Smooth muscle cell (in vitro differentiated cells): ENCODE measurements at regions not wholly inside any gene's neighbourhood (a gene's known extent, or its start where the extent isn't known, plus 50 kb on each side); places are given as distances from the start of the nearest gene placed in this dataset.

Experiments used
- DNase-seq: peaks from one replicate; lab custom pipeline; 2025; ENCODE audit not compliant: unreplicated experiment; lab: John Stamatoyannopoulos, UW
- H2AFZ ChIP-seq: fragments of 200-600 bp; sonication (generic); 2 replicates; pipeline ENCODE4 v1.6.0; 2016; ENCODE audit warnings: antibody characterized with exemption, low read depth, mild to moderate bottlenecking
- H3F3A ChIP-seq: fragments of 200-600 bp; sonication (generic); 2 replicates; pipeline ENCODE4 v1.6.0; 2017; ENCODE audit warnings: antibody characterized with exemption, low read depth
- H3K27ac ChIP-seq: fragments of 200-600 bp; sonication (generic); 2 replicates; pipeline ENCODE4 v1.5.1; 2016; ENCODE audit warnings: low read depth, mild to moderate bottlenecking
- H3K27me3 ChIP-seq: fragments of 200-600 bp; sonication (generic); 2 replicates; pipeline ENCODE4 v1.6.1; 2016; ENCODE audit warnings: low read depth, mild to moderate bottlenecking
- H3K36me3 ChIP-seq: fragments of 200-600 bp; sonication (generic); 2 replicates; pipeline ENCODE4 v1.5.1; 2016; ENCODE audit warnings: low read depth
- H3K4me1 ChIP-seq: fragments of 200-600 bp; sonication (generic); 2 replicates; pipeline ENCODE4 v1.5.1; 2016; ENCODE audit warnings: low read depth
- H3K4me2 ChIP-seq: fragments of 200-600 bp; sonication (generic); 2 replicates; pipeline ENCODE4 v1.6.0; 2016; ENCODE audit warnings: mild to moderate bottlenecking
- H3K4me3 ChIP-seq: fragments of 200-600 bp; sonication (generic); 2 replicates; pipeline ENCODE4 v1.5.1; 2016; ENCODE audit warnings: mild to moderate bottlenecking
- H3K79me2 ChIP-seq: fragments of 200-600 bp; sonication (generic); 2 replicates; pipeline ENCODE4 v1.6.0; 2016; ENCODE audit warnings: low read depth, mild to moderate bottlenecking
- H3K9ac ChIP-seq: fragments of 200-600 bp; sonication (generic); 2 replicates; pipeline ENCODE4 v1.6.0; 2016; ENCODE audit warnings: low read depth
- H3K9me3 ChIP-seq: fragments of 200-600 bp; sonication (generic); replicated peaks from 2 replicates; pipeline ENCODE4 v1.5.1; 2016; ENCODE audit warnings: low read depth
- H4K20me1 ChIP-seq: fragments of 200-600 bp; sonication (generic); 2 replicates; pipeline ENCODE4 v1.6.0; 2016; ENCODE audit warnings: low read depth
- WGBS: methylation state at CpG from one replicate; pipeline ENCODE4 v1.1.7; 2016; ENCODE audit warnings: low lambda C conversion rate; 5-methylcytosine and 5-hydroxymethylcytosine counted together
- TF ChIP-seq, protein P1 (sequence below): fragments of 200-600 bp; sonication (generic); IDR thresholded peaks from 2 replicates; pipeline ENCODE4 v1.5.1; 2017; ENCODE audit warnings: borderline replicate concordance, mild to moderate bottlenecking, antibody characterized with exemption; ENCODE audit not compliant: insufficient read depth, poor library complexity, severe bottlenecking

DNA sequence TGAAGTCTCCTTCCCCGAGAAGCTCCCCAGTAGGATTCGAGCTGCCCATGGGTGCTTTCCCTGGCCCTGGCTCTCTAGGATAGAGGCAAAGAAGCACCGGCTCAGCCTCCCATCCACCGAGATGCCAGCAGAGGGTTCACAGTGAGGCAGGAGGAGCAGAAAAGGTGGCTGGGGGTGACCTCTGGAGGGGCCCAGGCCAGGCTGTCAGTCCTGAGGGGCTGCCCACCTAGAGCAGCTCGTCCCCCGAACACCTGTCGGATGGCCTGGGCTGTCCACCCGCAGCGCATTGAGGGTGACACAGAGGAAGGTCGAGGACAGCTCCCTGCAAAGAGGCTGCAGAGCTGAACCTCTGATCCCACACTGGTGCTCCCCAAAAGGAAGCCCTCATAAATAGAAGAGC lies 167.2 kb upstream of the PPP2R2D start:
- Histone ChIP-seq H3K9me3 (no peaks in the 10 kb centered on the region), H3K4me2 (no peak overlapping the region), H3K4me1 (no peaks in the 10 kb centered on the region), H2AFZ (no peak overlapping the region), H3K36me3 (no peaks in the 10 kb centered on the region), H3K27ac (no peak overlapping the region), H3F3A (no peaks in the 10 kb centered on the region), H4K20me1 (no peaks in the 10 kb centered on the region), H3K9ac (no peak overlapping the region), H3K27me3 (no peaks in the 10 kb centered on the region), H3K79me2 (no peaks in the 10 kb centered on the region), H3K4me3 (no peak overlapping the region)
- no peak for DNase-seq
- WGBS: 90% methylated on average over 10 of the region's 10 CpGs
- TF ChIP-seq, protein P1, sequence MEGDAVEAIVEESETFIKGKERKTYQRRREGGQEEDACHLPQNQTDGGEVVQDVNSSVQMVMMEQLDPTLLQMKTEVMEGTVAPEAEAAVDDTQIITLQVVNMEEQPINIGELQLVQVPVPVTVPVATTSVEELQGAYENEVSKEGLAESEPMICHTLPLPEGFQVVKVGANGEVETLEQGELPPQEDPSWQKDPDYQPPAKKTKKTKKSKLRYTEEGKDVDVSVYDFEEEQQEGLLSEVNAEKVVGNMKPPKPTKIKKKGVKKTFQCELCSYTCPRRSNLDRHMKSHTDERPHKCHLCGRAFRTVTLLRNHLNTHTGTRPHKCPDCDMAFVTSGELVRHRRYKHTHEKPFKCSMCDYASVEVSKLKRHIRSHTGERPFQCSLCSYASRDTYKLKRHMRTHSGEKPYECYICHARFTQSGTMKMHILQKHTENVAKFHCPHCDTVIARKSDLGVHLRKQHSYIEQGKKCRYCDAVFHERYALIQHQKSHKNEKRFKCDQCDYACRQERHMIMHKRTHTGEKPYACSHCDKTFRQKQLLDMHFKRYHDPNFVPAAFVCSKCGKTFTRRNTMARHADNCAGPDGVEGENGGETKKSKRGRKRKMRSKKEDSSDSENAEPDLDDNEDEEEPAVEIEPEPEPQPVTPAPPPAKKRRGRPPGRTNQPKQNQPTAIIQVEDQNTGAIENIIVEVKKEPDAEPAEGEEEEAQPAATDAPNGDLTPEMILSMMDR: no peak

GRCh38 chr10:131735577-131735976 lies 165.2 kb upstream of the PPP2R2D start:
- Histone ChIP-seq H3K4me1 (no peaks in the 10 kb centered on the region), H3K4me2 (no peak overlapping the region), H3K4me3 (no peak overlapping the region), H3K9ac (no peak overlapping the region), H3K27ac (no peak overlapping the region), H3K9me3 (no peaks in the 10 kb centered on the region), H3K79me2 (no peaks in the 10 kb centered on the region), H3K36me3 (no peaks in the 10 kb centered on the region), H2AFZ (no peak overlapping the region), H3F3A (no peaks in the 10 kb centered on the region), H4K20me1 (no peaks in the 10 kb centered on the region), H3K27me3 (no peaks in the 10 kb centered on the region)
- TF ChIP-seq, protein P1: no peak
- DNase-seq: no peak
- 79% methylated on average over 10 of the region's 10 CpGs for WGBS

- Histone ChIP-seq H3K4me3 (no peak overlapping the region), H3K4me1 (no peaks in the 10 kb centered on the region), H3K27me3 (no peaks in the 10 kb centered on the region), H3K4me2 (no peak overlapping the region), H3K27ac (no peak overlapping the region), H4K20me1 (no peaks in the 10 kb centered on the region), H2AFZ (no peak overlapping the region), H3K9ac (no peak overlapping the region), H3K79me2 (no peaks in the 10 kb centered on the region), H3K9me3 (no peaks in the 10 kb centered on the region), H3K36me3 (no peaks in the 10 kb centered on the region), H3F3A (no peaks in the 10 kb centered on the region)
- DNase-seq: no peak
- TF ChIP-seq, protein P1: no peak
- WGBS: 96% methylated on average over 12 of the region's 12 CpGs
Measured at GRCh38 chr10:131736321-131736980, 164.4 kb upstream of the PPP2R2D start.
